GM20431 (cell line): ENCODE measurements at regions not wholly inside any gene's neighbourhood (a gene's known extent, or its start where the extent isn't known, plus 50 kb on each side); places are given as distances from the start of the nearest gene placed in this dataset.

ENCODE experiments used
- in situ Hi-C: fragments of 300-500 bp; cut with MseI, MboI; formaldehyde crosslinking; loops from one replicate; pipeline ENCODE4 v1.15.0; 2020; ENCODE audit warnings: low sequenced_read_pairs; ENCODE audit not compliant: unreplicated experiment

- in situ Hi-C loops = no loop called here
Observed at GRCh38 chr1:36743286-36744005, 260.7 kb upstream of the CSF3R start.

- in situ Hi-C loops = no loop called here
Observed at GRCh38 chr1:36741066-36741465, 258.4 kb upstream of the CSF3R start.

- in situ Hi-C loops = no loop called here
Observed at GRCh38 chr1:36740446-36740845, 257.7 kb upstream of the CSF3R start.

- in situ Hi-C loops = no loop called here
Observed at GRCh38 chr1:36739703-36740289, 257.1 kb upstream of the CSF3R start.

GRCh38 chr1:36738245-36738644, 255.5 kb upstream of the CSF3R start:
- in situ Hi-C loops = no loop called here

- in situ Hi-C loops = no loop called here
Observed at GRCh38 chr1:36737767-36738166, 255.1 kb upstream of the CSF3R start.

GRCh38 chr1:36737038-36737555, 254.4 kb upstream of the CSF3R start:
- in situ Hi-C loops = no loop called here

- in situ Hi-C loops = no loop called here
Observed at GRCh38 chr1:36735939-36736730, 253.4 kb upstream of the CSF3R start.

- in situ Hi-C loops = no loop called here
Observed at GRCh38 chr1:36735436-36735835, 252.7 kb upstream of the CSF3R start.

GRCh38 chr1:36734356-36734755, 251.6 kb upstream of the CSF3R start:
- in situ Hi-C loops = no loop called here

- in situ Hi-C loops = no loop called here
Observed at GRCh38 chr1:36733748-36734147, 251.0 kb upstream of the CSF3R start.

GRCh38 chr1:36732015-36732356, 249.3 kb upstream of the CSF3R start:
- in situ Hi-C loops = no loop called here

- in situ Hi-C loops = no loop called here
Observed at GRCh38 chr1:36731226-36732014, 248.7 kb upstream of the CSF3R start.

- in situ Hi-C loops = no loop called here
Observed at GRCh38 chr1:36730599-36730998, 247.9 kb upstream of the CSF3R start.

GRCh38 chr1:36729716-36730510, 247.2 kb upstream of the CSF3R start:
- in situ Hi-C loops = no loop called here

- in situ Hi-C loops = no loop called here
Observed at GRCh38 chr1:36729289-36729688, 246.6 kb upstream of the CSF3R start.

- in situ Hi-C loops = no loop called here
Observed at GRCh38 chr1:36728846-36729245, 246.1 kb upstream of the CSF3R start.

GRCh38 chr1:36728051-36728450, 245.3 kb upstream of the CSF3R start:
- in situ Hi-C loops = no loop called here

- in situ Hi-C loops = no loop called here
Observed at GRCh38 chr1:36725151-36725550, 242.4 kb upstream of the CSF3R start.
